ENCODE measurements at regions not wholly inside any gene's neighbourhood (a gene's known extent, or its start where the extent isn't known, plus 50 kb on each side); places are given as distances from the start of the nearest gene placed in this dataset.

- TF ChIP-seq ZSCAN25 (CRISPR knock-in tag; IDR thresholded peaks at IDR 0.05) (peak; percentile 26; the same call in 1 of the 2 replicates), NCOR1 (IDR thresholded peaks at IDR 0.05; ENCODE audit: borderline replicate concordance, low read length) (peak; percentile 58; the same call in 1 of the 2 replicates), NCOA1 (CRISPR knock-in tag; IDR thresholded peaks at IDR 0.05) (no peak), ZMYM2 (CRISPR knock-in tag; IDR thresholded peaks at IDR 0.05) (no peak), NRL (CRISPR knock-in tag; IDR thresholded peaks at IDR 0.05; ENCODE audit: borderline replicate concordance) (no peak), NFATC3 (CRISPR knock-in tag; IDR thresholded peaks at IDR 0.05) (no peak), ZGPAT (CRISPR knock-in tag; IDR thresholded peaks at IDR 0.05) (no peak), PATZ1 (CRISPR knock-in tag; IDR thresholded peaks at IDR 0.05) (no peak), ZBTB10 (CRISPR knock-in tag; IDR thresholded peaks at IDR 0.05; ENCODE audit: borderline replicate concordance) (no peak), GABPA (IDR thresholded peaks at IDR 0.05; ENCODE audit: low read depth, low read length) (no peak), GABPA (CRISPR knock-in tag; IDR thresholded peaks at IDR 0.05; ENCODE audit: low read depth) (no peak), IRF9 (CRISPR knock-in tag; IDR thresholded peaks at IDR 0.05; ENCODE audit: borderline replicate concordance) (no peak), ZNF296 (CRISPR knock-in tag; conservative IDR thresholded peaks at IDR 0.05) (no peak), CTCF (CRISPR knock-in tag; IDR thresholded peaks at IDR 0.05) (no peak), DR1 (CRISPR knock-in tag; IDR thresholded peaks at IDR 0.05) (no peak), CEBPZ (IDR thresholded peaks at IDR 0.05; ENCODE audit: low read length) (no peak), ZNF777 (CRISPR knock-in tag; IDR thresholded peaks at IDR 0.05) (no peak)
Measured at GRCh38 chr3:197364410-197365071, 66.1 kb upstream of the DLG1 start (continued).

Measured in HepG2 (cell line).